Large intestine (tissue), 3 donors: ENCODE measurements at regions not wholly inside any gene's neighbourhood (a gene's known extent, or its start where the extent isn't known, plus 50 kb on each side); places are given as distances from the start of the nearest gene placed in this dataset.
A peak's percentile ranks its signal among the peaks of the same experiment; 100 is the strongest.

Experiments
- DNase-seq, 2 donors: peaks; one replicate each; pipeline versions ENCODE4 v3.0.0 to v3.0.0-alpha.2; 2013
- H3K27ac ChIP-seq: one replicate; pipeline ENCODE4 v1.5.1; 2013; ENCODE audit warnings: low read length
- H3K27me3 ChIP-seq: 2 replicates; pipeline ENCODE4 v1.6.1; 2013; ENCODE audit warnings: low read length; ENCODE audit not compliant: control insufficient read depth, insufficient read depth
- H3K36me3 ChIP-seq: 2 replicates; pipeline ENCODE4 v1.6.1; 2013; ENCODE audit warnings: low read length; ENCODE audit not compliant: control insufficient read depth, insufficient read depth
- H3K4me1 ChIP-seq: one replicate; pipeline ENCODE4 v1.6.1; 2013; ENCODE audit warnings: low read length; ENCODE audit not compliant: control insufficient read depth, insufficient read depth
- H3K4me3 ChIP-seq: one replicate; pipeline ENCODE4 v1.5.1; 2013; ENCODE audit warnings: low read length
- H3K9me3 ChIP-seq: one replicate; pipeline ENCODE4 v1.6.1; 2013; ENCODE audit warnings: mild to moderate bottlenecking, low read depth, low read length, moderate library complexity; ENCODE audit not compliant: control insufficient read depth
- WGBS: methylation state at CpG from one replicate; pipeline ENCODE4 v1.1.5; 2013; ENCODE audit warnings: low lambda C conversion rate; ENCODE audit not compliant: insufficient coverage; 5-methylcytosine and 5-hydroxymethylcytosine counted together

GRCh38 chr10:64830869-64831268 is 1309.7 kb downstream of the REEP3 start:
- Histone ChIP-seq H3K4me1 (no peaks in the 10 kb centered on the region), H3K27ac (no peak overlapping the region), H3K4me3 (no peak overlapping the region), H3K9me3 (no peaks in the 10 kb centered on the region), H3K27me3 (no peaks in the 10 kb centered on the region), H3K36me3 (no peaks in the 10 kb centered on the region)
- 100% methylated on average over 1 of the region's 2 CpGs for WGBS
- no peak for DNase-seq

GRCh38 chr10:64840341-64840740 is 1319.1 kb downstream of the REEP3 start:
- Histone ChIP-seq H3K36me3 (no peaks in the 10 kb centered on the region), H3K27me3 (no peaks in the 10 kb centered on the region), H3K9me3 (no peaks in the 10 kb centered on the region), H3K4me1 (no peaks in the 10 kb centered on the region), H3K4me3 (no peak overlapping the region), H3K27ac (no peak overlapping the region)
- WGBS, result no CpG with 5 or more reads among the region's 12 CpGs
- no peak for DNase-seq

- Histone ChIP-seq H3K27ac (no peak overlapping the region), H3K27me3 (no peaks in the 10 kb centered on the region), H3K4me1 (no peaks in the 10 kb centered on the region), H3K36me3 (no peaks in the 10 kb centered on the region), H3K4me3 (no peak overlapping the region), H3K9me3 (no peaks in the 10 kb centered on the region)
- WGBS, result 71% methylated on average over 1 of the region's 2 CpGs
- no peak for DNase-seq
Measured at GRCh38 chr10:64846700-64847099, 1325.5 kb downstream of the REEP3 start.

- no peak for DNase-seq
- Histone ChIP-seq H3K36me3 (no peaks in the 10 kb centered on the region), H3K4me3 (no peak overlapping the region), H3K27me3 (no peaks in the 10 kb centered on the region), H3K27ac (no peak overlapping the region), H3K4me1 (no peaks in the 10 kb centered on the region), H3K9me3 (no peaks in the 10 kb centered on the region)
- WGBS, result 100% methylated on average over 1 of the region's 2 CpGs
Measured at GRCh38 chr10:64855941-64856340, 1334.7 kb downstream of the REEP3 start.

GRCh38 chr10:64859911-64860310 is 1338.7 kb downstream of the REEP3 start:
- DNase-seq, result peak in 1 of 2 donors; percentile 4
- no CpG with 5 or more reads among the region's 2 CpGs for WGBS
- Histone ChIP-seq H3K36me3 (no peaks in the 10 kb centered on the region), H3K4me1 (no peaks in the 10 kb centered on the region), H3K4me3 (no peak overlapping the region), H3K27me3 (no peaks in the 10 kb centered on the region), H3K27ac (no peak overlapping the region), H3K9me3 (no peaks in the 10 kb centered on the region)

GRCh38 chr10:64863836-64864235 is 1342.6 kb downstream of the REEP3 start:
- no peaks in the 10 kb centered on the region for H3K4me1 ChIP-seq
- H3K27ac ChIP-seq, result no peak overlapping the region
- H3K4me3 ChIP-seq, result no peak overlapping the region
- H3K9me3 ChIP-seq, result no peaks in the 10 kb centered on the region
- DNase-seq, result no peak
- H3K27me3 ChIP-seq, result no peaks in the 10 kb centered on the region
- no CpG with 5 or more reads among the region's 1 CpG for WGBS
- no peaks in the 10 kb centered on the region for H3K36me3 ChIP-seq

- peak overlapping the region; percentile 37 for H3K27ac ChIP-seq
- no CpG with 5 or more reads among the region's 4 CpGs for WGBS
- H3K36me3 ChIP-seq, result no peaks in the 10 kb centered on the region
- no peaks in the 10 kb centered on the region for H3K4me1 ChIP-seq
- no peak overlapping the region for H3K4me3 ChIP-seq
- H3K27me3 ChIP-seq, result no peaks in the 10 kb centered on the region
- no peaks in the 10 kb centered on the region for H3K9me3 ChIP-seq
- peak; percentile 43 to 77 for DNase-seq
Measured at GRCh38 chr10:64867501-64867962, 1346.3 kb downstream of the REEP3 start.

- H3K9me3 ChIP-seq, result no peaks in the 10 kb centered on the region
- WGBS, result no CpG with 5 or more reads among the region's 3 CpGs
- no peaks in the 10 kb centered on the region for H3K36me3 ChIP-seq
- no peaks in the 10 kb centered on the region for H3K27me3 ChIP-seq
- no peak overlapping the region for H3K4me3 ChIP-seq
- no peak for DNase-seq
- no peaks in the 10 kb centered on the region for H3K4me1 ChIP-seq
- no peak overlapping the region for H3K27ac ChIP-seq
Measured at GRCh38 chr10:64873088-64873487, 1351.9 kb downstream of the REEP3 start.

GRCh38 chr10:64873959-64874358 is 1352.8 kb downstream of the REEP3 start:
- DNase-seq, result no peak
- 100% methylated on average over 1 of the region's 2 CpGs for WGBS

GRCh38 chr10:64880546-64880945 is 1359.3 kb downstream of the REEP3 start:
- H3K27me3 ChIP-seq, result no peaks in the 10 kb centered on the region
- no peaks in the 10 kb centered on the region for H3K4me1 ChIP-seq
- no peaks in the 10 kb centered on the region for H3K9me3 ChIP-seq
- no peak overlapping the region for H3K4me3 ChIP-seq
- no peak overlapping the region for H3K27ac ChIP-seq
- WGBS, result no CpG with 5 or more reads among the region's 3 CpGs
- H3K36me3 ChIP-seq, result no peaks in the 10 kb centered on the region
- DNase-seq, result no peak

More at GRCh38 chr10:64873959-64874358, 1352.8 kb downstream of the REEP3 start:
- H3K9me3 ChIP-seq, result no peaks in the 10 kb centered on the region
- no peaks in the 10 kb centered on the region for H3K36me3 ChIP-seq
- no peak overlapping the region for H3K27ac ChIP-seq
- no peaks in the 10 kb centered on the region for H3K4me1 ChIP-seq
- H3K27me3 ChIP-seq, result no peaks in the 10 kb centered on the region
- no peak overlapping the region for H3K4me3 ChIP-seq

GRCh38 chr10:64881257-64881656 is 1360.1 kb downstream of the REEP3 start:
- no peaks in the 10 kb centered on the region for H3K27me3 ChIP-seq
- no peaks in the 10 kb centered on the region for H3K9me3 ChIP-seq
- no peaks in the 10 kb centered on the region for H3K4me1 ChIP-seq
- no peak for DNase-seq
- H3K27ac ChIP-seq, result no peak overlapping the region
- H3K36me3 ChIP-seq, result no peaks in the 10 kb centered on the region
- H3K4me3 ChIP-seq, result no peak overlapping the region
